HEK293 (cell line): ENCODE measurements at regions not wholly inside any gene's neighbourhood (a gene's known extent, or its start where the extent isn't known, plus 50 kb on each side); places are given as distances from the start of the nearest gene placed in this dataset.

Experiments
- ZNF292 ChIP-seq: fragments of 450-650 bp; formaldehyde crosslinking; IDR thresholded peaks from 2 replicates; pipeline ENCODE4 v1.5.1; 2016; ENCODE audit warnings: low read depth, missing biosample characterization, missing genetic modification characterization, borderline replicate concordance
- ZNF404 ChIP-seq: fragments of 450-650 bp; formaldehyde crosslinking; IDR thresholded peaks from 2 replicates; pipeline ENCODE4 v1.5.1; 2017; ENCODE audit warnings: missing biosample characterization, missing genetic modification characterization
- ZNF660 ChIP-seq: fragments of 450-650 bp; IDR thresholded peaks from 2 replicates; pipeline ENCODE4 v1.5.1; 2018; ENCODE audit warnings: missing biosample characterization, mild to moderate bottlenecking, missing genetic modification characterization
- TF ChIP-seq, protein P1 (sequence below): fragments of 450-650 bp; formaldehyde crosslinking; IDR thresholded peaks from 2 replicates; pipeline ENCODE4 v1.5.1; 2016; ENCODE audit warnings: missing biosample characterization, missing genetic modification characterization

DNA sequence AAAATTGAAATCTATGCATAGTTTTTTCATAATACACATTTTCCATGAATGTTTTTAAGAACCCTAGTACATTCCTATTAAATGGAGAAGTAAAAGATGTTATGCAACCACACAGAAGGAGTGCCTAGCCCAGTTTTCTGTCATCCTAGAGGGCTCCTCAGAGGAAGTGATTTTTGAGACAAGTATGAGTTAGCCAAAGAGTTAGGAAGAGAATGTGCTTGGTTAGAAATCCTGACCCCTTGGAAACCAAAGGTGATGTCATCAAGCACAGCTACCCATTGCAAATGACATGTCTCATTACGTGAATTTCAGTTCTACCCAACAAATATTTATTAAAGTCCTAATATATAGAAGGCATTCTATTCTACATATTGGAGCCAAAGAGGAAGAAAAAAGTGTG lies 88.9 kb upstream of the TNFSF4 start:
- TF ChIP-seq ZNF292 (tag by site-specific recombination) = no peak
- TF ChIP-seq ZNF404 (tag by site-specific recombination) = no peak
- TF ChIP-seq, protein P1, sequence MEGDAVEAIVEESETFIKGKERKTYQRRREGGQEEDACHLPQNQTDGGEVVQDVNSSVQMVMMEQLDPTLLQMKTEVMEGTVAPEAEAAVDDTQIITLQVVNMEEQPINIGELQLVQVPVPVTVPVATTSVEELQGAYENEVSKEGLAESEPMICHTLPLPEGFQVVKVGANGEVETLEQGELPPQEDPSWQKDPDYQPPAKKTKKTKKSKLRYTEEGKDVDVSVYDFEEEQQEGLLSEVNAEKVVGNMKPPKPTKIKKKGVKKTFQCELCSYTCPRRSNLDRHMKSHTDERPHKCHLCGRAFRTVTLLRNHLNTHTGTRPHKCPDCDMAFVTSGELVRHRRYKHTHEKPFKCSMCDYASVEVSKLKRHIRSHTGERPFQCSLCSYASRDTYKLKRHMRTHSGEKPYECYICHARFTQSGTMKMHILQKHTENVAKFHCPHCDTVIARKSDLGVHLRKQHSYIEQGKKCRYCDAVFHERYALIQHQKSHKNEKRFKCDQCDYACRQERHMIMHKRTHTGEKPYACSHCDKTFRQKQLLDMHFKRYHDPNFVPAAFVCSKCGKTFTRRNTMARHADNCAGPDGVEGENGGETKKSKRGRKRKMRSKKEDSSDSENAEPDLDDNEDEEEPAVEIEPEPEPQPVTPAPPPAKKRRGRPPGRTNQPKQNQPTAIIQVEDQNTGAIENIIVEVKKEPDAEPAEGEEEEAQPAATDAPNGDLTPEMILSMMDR = no peak
- no peak for TF ChIP-seq ZNF660
